PC-9 (cell line): ENCODE measurements at regions not wholly inside any gene's neighbourhood (a gene's known extent, or its start where the extent isn't known, plus 50 kb on each side); places are given as distances from the start of the nearest gene placed in this dataset.

Experiments used
- EZH2 ChIP-seq: fragments of 200-600 bp; sonication (generic); IDR thresholded peaks from 2 replicates; pipeline ENCODE4 v1.8.0; 2017; ENCODE audit warnings: antibody characterized with exemption, low read depth
- TF ChIP-seq, protein P1 (sequence below): fragments of 200-600 bp; sonication (generic); conservative IDR thresholded peaks from 2 replicates; pipeline ENCODE4 v1.6.1; 2017; ENCODE audit warnings: mixed run types, antibody characterized with exemption, mild to moderate bottlenecking, moderate library complexity

DNA sequence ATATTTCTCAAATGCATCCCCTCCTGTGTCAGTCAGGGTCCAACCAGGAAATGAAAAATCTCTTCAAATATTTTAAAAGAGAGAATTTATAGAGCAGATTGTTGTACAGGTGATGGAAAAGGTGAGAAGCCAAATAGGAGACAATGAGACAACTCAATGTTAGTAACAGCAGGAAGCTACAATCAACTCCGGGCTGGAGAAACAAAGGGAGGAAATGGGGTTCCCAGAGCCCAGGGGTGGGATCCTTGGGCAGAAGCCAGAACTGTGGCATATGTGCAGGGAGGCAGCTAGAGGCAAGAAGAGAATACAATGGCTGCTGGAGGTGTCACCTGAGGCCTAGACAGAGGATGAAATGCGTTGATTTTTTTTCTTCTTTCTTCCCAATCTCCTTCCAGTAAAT lies 361.8 kb upstream of the ACTBL2 start:
- TF ChIP-seq, protein P1, sequence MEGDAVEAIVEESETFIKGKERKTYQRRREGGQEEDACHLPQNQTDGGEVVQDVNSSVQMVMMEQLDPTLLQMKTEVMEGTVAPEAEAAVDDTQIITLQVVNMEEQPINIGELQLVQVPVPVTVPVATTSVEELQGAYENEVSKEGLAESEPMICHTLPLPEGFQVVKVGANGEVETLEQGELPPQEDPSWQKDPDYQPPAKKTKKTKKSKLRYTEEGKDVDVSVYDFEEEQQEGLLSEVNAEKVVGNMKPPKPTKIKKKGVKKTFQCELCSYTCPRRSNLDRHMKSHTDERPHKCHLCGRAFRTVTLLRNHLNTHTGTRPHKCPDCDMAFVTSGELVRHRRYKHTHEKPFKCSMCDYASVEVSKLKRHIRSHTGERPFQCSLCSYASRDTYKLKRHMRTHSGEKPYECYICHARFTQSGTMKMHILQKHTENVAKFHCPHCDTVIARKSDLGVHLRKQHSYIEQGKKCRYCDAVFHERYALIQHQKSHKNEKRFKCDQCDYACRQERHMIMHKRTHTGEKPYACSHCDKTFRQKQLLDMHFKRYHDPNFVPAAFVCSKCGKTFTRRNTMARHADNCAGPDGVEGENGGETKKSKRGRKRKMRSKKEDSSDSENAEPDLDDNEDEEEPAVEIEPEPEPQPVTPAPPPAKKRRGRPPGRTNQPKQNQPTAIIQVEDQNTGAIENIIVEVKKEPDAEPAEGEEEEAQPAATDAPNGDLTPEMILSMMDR, result no peak
- TF ChIP-seq EZH2, result no peak
